Smooth muscle cell of the brain vasculature (primary cell): ENCODE measurements at regions not wholly inside any gene's neighbourhood (a gene's known extent, or its start where the extent isn't known, plus 50 kb on each side); places are given as distances from the start of the nearest gene placed in this dataset.
"Not testable (repeated sequence)": the region's sequence is repeated elsewhere in the genome, so short reads cannot be mapped to it uniquely, and the experiment has no call there.

Experiments
- DNase-seq: peaks from one replicate; pipeline ENCODE4 v3.0.0-alpha.2; 2012; ENCODE audit warnings: low read depth, low spot score

DNA sequence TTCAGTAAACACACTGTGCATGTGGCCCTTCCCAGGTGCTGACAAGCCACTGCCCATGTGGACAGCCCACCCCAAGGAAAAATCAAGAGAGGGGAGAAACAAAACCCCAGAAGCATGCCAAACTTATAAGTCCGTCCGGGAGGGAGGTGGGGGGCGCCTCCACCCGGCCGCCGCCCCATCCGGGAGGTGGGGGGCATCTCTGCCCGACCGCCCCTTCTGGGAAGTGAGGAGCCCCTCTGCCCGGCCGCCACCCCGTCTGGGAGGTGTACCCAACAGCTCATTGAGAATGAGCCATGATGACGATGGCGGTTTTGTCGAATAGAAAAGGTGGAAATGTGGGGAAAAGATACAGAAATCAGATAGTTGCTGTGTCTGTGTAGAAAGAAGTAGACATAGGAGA lies 53.8 kb upstream of the C2CD4B start:
- DNase-seq: no peak

DNA sequence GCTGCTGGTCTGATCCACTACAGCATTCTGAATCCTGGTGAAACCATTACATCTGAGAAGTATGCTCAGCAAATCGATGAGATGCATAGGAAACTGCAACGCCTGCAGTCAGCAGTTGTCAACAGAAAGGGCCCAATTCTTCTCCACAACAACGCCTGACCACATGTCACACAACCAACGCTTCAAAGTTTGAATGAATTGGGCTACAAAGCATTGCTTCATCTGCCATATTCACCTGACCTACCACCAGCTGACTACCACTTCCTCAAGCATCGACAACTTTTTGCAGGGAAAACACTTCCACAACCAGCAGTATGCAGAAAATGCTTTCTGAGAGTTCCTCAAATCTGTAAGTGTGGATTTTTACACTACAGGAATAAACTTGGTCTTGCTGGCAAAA lies 54.7 kb upstream of the C2CD4B start:
- no peak for DNase-seq

DNA sequence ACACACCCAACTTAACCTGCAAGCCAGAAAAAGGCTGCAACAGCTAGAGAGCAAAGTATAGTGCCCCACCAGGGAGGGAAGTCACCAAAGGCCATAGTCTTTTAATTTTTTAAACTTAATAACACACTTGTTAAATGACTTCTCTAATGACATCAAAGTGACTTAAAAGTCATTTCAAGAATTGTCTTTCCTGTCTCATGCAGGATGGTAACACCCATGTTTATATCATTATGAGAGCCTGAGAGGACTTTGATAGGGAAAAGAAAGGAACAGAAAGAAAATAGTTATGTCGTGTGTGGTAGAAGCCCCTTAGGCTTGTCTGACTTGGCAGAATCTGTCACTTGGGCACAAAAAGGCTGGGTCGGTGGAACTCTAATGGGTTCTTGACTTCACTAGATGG lies 57.9 kb upstream of the C2CD4B start:
- no peak for DNase-seq

DNA sequence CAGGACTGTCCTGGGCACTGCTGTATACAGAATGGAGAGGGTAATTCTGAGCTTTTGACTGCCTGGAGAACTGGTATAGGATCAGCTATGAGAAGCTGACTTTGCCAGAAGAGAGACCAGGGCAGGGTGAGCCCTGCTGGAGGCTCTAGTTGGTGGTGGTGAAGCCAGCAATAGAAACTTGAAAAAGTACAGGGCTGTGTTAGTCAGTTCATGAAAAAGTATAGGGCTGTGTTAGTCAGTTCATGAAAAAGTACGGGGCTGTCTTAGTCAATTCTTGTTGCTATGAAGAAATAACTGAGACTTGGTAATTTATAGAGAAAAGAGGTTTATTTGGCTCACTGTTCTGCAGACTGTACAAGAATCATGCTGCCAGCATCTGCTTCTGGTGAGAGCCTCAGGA lies 63.5 kb upstream of the C2CD4B start:
- no peak for DNase-seq

DNA sequence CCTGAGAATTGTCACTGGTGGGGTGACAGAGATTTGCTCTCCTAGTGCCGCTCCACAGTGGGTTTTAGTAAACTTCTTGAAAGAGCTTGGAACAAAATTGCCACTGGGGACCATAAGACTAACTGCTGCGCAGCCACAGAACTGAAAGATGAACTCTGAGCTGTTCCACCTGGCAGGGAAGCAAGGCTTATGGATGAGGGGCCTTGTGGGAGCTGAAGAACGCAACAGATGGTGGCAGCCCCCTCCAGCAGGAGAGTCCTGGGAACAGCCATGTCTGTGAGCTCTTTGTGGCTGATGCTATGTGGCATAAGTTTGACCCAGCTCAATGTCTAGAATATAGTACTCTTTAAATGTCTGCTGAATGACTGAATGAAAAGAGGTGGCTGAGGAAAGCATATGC lies 66.8 kb upstream of the C2CD4B start:
- no peak for DNase-seq

DNA sequence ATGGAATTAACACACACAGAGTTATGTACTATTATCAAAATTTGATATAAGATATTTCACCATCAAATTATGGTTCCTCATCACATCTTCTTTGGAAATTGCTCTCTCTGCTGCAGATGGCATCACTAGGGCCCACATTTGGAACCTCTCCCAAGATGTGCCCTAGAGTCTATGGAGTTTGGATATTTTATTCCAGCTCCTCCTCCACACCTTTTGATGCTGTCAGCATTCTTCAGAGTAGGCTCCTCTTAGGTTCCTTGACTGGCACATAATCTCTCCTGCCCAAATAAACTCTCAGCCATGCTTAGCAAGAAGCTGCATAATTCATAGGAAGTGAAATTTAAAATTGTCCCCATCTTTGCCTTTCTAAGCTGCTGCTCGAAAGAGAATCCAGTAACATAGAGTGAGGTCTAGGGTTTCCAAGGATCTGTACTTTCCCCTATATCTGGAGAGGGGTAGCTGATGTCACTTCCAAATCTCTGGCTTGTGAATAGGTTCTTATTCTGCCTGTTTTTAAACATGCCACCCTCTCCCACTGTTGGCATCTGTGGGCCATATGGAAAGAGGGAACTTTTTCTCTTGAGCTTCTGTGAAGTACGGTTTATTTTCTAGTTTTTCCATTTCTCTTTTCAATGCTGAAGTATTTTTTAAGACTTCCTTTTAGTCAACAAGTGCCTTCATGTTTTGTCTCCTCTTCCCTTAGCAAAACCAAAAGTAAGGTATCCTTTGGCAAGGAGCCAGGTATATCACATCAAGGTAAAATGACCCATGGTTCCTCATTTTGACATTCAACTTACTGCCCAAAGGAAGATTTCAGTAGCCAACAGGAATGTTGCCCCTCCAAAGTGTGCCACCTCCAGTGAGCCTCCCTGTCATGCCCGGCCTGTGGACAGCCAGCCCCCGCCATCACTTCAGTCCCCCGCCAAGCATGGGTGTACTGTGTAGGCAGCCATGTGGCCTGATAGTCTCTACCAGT lies 75.3 kb upstream of the C2CD4B start:
- DNase-seq: no peak

DNA sequence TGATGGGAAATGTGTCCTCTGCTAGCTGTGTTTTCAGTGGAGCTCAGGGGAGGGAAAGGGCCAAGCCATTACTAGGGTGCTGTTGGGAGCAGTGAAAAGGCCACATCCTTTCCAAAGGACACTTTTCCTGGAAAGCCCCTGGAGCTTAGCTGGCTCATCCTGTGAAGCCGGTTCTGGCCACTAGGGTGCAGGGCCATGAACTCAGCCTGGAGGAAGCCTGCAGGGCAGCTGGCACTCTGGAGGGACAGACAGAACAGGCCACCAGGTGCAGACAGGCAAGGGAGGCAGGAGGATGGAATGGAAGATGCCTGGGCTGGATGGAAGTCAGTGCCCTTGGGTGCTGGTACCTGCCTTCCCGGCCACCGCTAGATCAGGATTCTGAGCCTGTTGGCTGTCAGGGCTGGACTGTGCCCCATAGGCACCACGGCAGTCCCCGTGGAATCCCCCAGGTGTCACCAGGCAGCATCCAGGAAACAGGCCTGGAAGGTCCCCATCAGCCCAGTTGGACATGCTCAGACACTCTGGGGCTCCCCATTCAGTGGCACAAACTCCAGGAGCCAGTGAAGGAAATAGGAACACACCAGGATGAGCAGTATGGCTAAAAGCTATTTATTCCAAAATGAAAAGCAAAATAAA lies 76.2 kb upstream of the C2CD4B start:
- DNase-seq: no peak

DNA sequence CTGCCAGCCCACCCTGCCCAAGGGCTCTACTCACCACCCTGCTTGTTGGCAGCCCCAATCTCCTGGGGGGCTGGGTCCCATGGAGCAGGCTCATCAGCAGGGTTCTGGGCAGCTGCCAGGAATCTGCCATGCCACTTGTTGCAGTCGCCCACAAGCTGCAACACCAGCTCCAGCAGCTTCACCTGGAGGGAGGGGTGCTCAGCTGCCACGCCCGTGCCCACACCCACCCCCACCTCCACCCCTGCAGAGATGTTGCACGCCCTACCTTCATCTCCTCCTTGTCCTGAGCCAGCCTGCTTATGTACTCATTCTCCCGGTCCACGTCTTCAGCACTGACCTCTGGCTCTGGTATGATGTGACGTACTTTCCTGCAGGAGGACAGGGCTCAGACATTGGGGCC lies 77.9 kb upstream of the C2CD4B start:
- DNase-seq: no peak

DNA sequence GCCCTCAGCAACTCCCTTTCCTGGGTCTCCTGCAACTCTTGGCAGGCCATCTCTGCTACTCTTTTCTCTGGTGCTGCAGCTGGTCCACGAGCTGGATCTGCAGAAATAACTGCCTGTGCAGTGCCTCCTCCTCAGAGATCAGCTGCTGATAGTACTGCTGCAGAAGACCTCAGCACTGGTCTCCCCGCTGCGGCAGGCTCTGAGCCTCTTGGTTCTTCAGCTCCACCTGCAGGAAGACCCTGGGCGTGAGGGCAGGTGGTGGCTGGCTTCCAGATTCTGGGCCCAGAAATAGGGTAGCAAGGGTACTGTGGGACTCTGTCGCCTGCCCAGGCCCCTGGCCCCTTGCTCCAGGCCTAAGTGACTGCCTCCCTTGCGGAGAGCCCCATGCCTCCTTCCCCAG lies 79.7 kb upstream of the C2CD4B start:
- DNase-seq: no peak

DNA sequence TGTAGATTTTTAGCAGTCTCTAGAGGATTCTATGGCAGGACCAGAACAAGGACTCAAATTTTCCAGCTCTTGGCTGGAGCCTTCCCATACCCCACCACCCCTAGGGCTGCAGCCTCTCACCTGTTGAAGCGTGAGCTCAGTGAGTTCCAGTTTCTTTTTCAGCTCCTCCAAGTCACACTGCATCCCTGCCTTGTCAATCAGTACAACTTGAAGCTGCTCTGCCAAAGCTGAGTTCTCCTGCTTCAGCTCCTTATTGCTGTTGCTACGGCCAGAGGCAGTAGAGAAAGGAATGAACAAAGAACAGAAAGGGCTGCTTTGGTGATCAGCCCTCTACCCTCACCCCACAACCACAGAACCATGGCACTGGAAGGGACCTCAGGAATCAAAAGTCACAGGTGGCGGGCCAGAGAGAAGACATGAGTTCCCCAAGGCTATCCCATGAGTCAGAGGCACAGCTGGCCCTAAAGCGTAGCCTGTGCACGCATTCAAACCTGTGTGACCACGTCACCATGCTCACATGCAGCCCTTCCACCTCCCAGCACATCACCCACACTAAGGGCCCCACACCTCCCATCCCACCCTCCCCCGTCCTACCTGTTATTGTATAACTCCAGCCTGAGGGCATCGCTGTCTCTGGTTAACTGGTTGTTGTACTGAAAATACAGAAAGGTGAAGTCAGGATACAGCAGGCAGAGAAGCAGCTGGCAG lies 83.3 kb upstream of the C2CD4B start:
- DNase-seq: no peak

DNA sequence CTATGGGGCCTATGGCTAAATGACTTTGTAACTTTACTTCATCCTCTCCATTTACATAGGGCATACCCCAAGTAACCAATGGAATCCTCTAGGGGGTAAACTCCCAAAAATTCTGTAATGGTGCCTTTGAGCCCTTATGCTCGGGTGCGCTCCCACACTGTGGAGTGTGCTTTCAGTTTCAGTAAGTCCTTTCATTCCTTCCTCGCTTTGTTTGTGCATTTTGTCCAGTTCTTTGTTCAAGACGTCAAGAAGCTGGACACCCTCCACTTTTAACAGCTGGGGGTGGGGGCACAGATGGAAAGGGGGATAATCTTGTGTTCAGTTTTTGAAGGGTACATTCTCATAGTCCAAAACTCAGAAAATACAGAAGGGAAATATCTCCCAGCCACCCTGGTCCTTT lies 84.4 kb upstream of the C2CD4B start:
- DNase-seq: no peak

DNA sequence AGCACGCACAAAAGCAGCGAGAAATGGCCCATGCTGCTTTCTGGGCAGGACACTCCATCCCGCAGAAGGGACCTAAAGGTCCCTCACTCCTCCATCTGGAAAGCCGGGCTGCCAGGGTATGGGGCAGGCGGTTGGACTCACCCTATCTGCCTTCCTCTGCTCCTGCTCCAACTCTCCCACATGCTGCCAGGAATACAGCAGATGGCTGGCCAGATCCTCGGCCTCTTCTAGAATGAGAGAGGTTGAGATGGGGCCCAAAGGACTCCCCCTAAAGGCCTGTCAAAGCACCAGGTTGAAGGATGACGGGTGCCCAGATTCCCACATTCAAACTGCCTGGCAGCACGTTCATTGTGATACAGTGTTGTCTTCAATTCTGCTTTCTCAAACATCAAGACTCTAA lies 85.1 kb upstream of the C2CD4B start:
- DNase-seq: no peak

DNA sequence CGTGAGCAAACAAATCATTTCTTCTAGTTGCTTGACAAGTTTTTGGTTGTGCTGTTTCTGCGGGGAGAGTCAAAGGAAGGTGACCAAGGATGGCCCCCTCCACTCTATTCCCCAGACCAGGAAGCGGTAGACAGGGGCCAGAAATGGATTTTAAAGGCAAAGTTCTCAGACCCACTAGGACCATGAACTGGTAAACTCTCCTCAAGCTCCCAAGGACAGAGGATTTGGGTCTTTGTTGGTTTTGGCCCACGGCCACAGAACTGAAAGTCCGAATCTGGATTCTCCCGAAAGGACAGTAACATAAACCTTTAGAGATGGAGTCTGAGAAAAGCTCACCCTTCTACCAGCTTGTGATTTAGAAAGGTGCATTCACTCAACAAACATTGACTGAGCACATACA lies 85.9 kb upstream of the C2CD4B start:
- DNase-seq: no peak

DNA sequence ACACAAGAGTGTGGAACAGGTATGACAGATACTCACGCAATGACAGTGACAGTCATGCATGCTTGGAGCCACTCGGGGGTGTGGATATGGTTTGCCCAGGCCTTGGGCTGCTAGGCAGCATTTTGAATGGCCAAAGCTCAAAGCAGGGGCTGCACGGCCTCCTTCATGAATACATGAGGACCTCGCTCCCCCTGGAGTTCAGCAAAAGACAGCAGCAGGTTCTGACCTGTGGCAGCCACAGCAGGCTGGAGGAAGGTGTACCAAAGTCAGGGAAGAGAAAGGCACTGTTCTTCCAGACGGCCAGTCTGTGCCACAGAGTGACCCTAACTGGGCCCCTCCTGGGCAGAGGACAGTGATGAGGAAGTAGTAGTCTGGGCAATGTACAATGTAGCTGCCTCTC lies 88.2 kb upstream of the C2CD4B start:
- no peak for DNase-seq

DNA sequence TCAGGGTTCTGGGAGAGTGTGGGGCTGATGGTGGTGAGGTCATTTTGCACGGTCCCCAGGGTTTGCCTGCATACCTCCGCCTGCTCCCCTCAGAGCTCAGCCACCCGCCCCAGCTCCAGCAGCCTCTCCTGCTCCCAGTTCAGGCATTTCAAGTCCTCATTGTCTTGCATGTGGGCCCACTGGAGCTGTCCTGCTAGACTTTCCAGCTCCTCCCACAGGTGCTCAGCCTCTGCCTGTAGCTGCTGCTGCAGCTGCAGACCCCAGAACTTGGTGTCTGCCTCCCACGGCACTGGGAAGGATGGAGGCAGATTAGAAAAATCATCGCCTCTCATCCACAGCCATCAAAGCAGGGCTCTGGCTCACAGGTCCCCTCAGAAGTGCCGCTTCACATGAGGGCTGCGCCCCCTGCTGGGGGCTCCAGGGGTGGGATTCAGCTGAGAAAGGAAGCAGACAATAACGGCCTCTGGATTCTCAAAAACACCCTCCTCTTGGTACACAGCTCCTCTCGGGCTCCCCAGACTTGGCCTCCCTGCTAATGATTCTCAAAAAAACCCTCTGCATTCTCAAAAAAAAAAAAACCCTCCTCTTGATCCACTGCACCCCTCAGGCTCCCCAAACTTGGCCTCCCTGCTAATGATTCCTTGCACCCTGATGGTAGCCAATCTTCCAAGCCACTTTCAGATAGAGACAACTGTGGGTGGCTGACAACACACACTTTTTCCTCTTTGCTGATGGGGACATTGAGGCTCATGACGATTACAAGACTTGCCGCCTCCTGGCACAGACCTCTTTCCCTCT lies 89.3 kb upstream of the C2CD4B start:
- peak; percentile 12 for DNase-seq

DNA sequence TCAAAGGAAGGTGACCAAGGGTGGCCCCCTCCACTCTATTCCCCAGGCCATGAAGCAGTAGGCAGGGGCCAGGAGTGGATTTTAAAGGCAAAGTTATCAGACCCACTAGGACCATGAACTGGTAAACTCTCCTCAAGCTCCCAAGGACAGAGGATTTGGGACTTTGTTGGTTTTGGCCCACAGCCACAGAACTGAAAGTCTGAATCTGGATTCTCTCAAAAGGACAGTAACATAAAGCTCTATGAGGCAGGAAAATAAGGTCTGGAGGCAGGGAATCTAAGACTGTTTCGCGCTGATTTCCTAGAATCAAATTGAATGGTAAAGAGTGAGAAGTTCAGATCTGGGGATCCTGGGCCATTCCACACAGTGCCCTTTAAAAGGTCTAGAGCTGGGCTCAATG lies 91.3 kb upstream of the C2CD4B start:
- DNase-seq: not testable (repeated sequence)

DNA sequence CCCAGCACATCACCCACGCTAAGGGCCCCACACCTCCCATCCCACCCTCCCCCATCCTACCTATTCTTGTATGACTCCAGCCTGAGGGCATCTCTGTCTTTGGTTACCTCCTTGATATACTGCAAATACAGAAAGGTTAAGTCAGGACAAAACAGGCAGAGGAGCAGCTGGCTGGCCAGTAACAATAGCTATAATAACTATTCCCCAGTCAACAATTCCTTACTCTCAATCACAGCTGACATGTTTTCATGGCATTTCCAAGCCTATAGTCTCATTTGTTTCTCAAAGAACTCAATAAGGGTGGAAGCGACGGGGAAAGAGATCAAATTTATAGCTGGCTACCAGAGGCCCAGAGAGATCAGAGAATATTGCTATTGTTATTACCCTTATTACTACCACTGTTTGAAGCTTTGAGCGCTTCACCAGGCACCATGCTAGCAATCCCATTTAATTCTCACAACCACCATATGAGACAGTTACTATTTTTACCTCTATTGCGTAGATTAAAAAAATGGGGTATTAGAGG lies 93.0 kb upstream of the C2CD4B start:
- DNase-seq: no peak

DNA sequence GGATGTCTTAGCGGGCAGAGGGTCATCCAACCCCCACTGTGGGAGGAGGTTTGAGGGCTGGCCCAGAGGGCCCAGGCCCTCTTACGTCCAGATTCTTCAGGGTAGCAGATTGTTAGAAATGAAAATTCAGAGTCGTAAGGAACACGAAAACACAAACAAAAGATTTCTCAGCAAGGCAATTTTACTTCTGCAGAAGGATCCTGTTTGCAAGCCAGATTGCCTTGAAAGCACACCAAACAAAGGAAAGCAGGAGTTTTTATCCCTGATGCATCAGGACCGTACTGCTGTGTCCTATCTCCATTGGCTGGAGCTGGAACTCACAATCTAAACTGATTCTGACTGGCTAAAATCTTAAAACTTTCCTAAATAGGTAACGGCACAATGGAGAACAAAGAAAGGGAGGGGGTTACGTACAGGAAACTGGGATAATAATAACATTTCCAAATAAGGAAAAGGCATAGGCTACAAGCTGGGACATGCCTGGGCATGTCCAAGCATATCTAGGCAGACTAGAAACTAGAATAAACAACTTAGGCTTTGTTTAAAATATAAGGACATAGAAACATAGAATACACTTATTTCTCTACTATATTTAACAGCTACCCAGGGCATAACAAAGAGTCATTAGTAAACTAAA lies 97.3 kb upstream of the C2CD4B start:
- DNase-seq: no peak

DNA sequence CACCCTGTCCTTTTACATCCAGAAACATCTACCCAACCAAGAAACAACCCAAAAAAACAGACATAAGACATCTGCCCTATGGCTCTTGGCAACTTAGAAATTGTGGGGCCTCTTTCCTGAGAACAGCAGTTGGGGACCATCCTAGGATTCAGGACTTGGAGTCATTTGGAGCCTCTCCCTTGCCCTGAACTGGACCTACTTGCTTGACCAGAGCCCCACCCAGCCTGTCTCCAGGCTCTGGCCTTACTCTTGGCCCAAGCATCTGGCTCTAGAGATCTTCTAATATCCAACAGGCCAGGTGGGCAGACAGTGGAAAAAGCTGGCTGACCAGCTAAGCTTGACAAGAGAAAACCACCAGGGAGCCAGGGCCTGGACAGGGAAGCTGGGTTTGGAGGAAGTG lies 99.1 kb upstream of the C2CD4B start:
- no peak for DNase-seq

DNA sequence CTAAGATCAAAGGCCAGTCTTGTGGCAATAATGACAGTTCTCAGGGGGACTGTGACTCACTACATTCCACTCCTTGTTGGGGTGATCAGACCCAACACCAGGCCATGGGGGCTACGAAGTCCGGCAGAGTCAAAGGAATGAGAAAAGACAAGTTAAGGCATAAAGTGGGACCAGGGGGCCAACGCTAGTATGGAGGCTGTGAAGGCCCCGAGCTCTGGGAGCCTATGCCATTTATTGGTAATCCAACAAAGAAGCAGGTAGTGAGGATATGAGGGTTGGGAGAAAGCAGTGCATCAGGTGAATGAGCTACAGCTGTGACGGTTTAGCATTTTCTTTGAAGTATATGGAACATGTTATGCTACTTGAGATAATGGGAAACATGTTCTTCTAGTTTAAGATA lies 104.4 kb upstream of the C2CD4B start:
- no peak for DNase-seq
